NCI-H2196 (cell line): ENCODE measurements at regions not wholly inside any gene's neighbourhood (a gene's known extent, or its start where the extent isn't known, plus 50 kb on each side); places are given as distances from the start of the nearest gene placed in this dataset.

ENCODE experiments used
- DNase-seq: peaks from one replicate; lab custom pipeline; 2025; ENCODE audit not compliant: unreplicated experiment; lab: John Stamatoyannopoulos, UW

- no peak for DNase-seq
These were observed 210.9 kb downstream of the ESM1 start for GRCh38 chr5:54774281-54775170.

- DNase-seq, result no peak
These were observed 212.7 kb downstream of the ESM1 start for GRCh38 chr5:54772684-54773083.

DNA sequence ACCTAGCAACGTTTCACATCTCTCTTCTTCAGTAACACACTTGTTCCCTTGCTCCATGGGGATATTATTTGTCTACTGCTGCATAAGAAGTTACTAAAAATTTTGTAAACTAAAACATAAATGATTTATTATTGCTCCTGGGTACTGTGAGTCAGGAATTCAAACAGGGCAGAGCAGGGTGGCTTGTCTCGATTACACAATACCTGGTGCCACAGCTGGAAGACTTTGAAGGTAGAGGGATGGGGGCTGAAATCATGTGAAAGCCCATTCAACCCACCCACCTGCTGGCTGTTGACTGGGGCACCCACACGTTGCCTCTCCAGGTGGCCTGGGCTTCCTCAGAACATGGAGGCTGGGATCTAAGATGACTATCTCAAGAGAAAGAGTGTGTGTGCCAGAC, 213.2 kb downstream of the ESM1 start:
- DNase-seq, result no peak

DNA sequence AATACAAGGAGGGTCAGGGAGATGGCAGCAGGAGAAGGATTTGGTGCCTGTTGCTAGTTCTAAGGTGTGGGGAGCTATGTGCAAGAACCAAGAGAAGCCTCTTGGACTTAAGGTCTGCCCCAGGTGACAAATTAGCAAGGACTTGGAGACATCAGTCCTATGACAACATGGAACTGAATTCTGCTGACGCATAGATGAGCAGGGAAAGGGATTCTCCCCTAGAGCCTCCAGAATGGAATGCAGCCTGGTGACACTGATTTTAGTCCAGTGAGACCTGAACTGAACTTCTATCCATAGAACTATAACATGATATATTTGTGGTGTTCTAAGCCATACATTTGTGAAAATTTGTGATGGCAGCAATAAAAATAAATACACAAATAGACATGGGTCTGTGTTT, 215.6 kb downstream of the ESM1 start:
- DNase-seq, result no peak

GRCh38 chr5:54769072-54769471, 216.3 kb downstream of the ESM1 start:
- no peak for DNase-seq

GRCh38 chr5:54766748-54767147, 218.6 kb downstream of the ESM1 start:
- DNase-seq, result no peak

DNA sequence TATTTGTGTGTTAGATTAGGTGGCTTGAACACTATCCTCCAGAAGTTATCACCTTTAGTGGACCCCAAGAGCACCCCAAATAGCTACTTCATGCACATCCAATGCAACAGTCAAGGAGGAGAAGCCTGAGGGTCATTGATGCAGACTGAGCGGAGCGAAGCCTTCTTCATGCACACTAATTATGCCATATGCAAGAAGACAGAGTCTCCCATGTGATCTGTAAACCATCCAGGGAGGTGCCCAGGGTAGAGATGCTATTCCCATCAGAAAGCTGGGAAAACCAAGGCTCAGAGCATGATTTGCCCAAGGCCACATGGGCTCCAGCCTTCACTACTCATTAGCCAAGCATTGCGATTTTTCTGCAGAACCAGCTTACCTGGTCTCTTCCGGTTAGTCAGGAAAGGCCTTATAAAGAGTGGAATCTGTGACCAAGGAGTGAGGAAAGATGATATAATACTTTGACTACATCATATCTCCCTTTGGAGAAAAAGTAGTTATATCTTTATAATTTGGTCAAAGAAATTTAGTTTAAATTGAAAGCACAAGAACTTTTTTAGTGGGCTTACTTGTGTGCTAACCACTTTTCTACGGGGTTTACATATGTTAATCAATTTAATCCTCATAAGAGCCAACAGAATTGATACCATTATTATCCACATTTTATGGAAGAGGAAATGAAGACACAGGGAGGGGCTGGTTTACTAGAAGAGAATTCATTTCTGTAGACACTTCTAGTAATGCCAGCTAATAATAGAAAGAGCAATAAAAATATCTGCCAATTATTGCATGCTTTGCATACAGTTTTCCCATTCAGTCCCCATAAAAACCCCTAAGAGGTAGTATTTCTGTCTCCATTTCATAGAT, 220.0 kb downstream of the ESM1 start:
- DNase-seq, result no peak

DNA sequence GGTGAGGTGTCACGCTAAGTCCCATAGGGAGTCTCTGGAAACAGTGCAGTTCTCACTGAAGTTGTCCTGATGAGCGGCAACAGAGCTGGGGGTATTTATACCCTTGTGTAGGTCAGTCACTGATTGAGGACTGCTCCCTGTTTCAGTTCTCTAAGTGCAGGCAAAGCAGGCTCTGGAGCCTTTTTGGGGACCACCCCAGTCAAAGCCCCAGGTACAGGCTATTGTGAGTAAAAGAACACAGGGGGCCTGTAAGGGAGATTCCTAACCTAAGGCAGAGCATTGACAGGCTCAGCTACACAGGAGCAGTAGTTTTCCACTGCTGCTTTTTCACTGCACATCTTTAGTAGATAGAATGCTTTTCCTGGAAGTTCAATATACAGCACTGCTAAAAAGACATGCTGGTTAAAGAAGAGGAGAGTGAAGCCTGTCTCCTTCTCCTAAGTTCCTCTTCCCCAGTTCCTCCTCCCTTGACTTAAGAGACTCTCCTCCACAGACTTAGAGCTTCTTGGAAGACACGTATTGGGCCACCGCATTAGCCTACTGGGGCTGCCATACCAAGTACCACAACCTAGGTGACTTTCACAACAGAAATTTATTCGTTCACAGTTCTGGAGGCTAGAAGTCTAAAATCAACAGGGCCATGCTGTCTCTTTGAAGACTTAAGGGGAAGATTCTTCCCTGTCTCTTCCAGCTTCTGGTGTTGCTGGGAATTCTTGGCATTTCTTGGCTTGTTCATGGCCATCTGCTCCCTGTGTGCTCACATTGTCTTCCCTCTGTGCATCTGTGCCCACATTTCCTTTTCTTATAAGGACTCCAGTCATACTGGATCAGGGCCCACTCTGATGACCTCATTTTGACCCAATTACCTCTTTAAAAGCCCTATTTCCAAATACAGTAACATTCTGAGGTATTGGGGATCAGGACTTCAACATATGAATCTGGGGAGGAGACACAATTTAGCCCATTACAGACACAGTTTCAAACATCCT, 221.0 kb downstream of the ESM1 start:
- DNase-seq, result no peak

GRCh38 chr5:54761213-54761701, 224.1 kb downstream of the ESM1 start:
- no peak for DNase-seq

- no peak for DNase-seq
These were observed 225.0 kb downstream of the ESM1 start for GRCh38 chr5:54760182-54760935.

GRCh38 chr5:54758038-54758437, 227.4 kb downstream of the ESM1 start:
- no peak for DNase-seq

GRCh38 chr5:54757541-54757940, 227.9 kb downstream of the ESM1 start:
- DNase-seq, result no peak

GRCh38 chr5:54756796-54757402, 228.5 kb downstream of the ESM1 start:
- no peak for DNase-seq

DNA sequence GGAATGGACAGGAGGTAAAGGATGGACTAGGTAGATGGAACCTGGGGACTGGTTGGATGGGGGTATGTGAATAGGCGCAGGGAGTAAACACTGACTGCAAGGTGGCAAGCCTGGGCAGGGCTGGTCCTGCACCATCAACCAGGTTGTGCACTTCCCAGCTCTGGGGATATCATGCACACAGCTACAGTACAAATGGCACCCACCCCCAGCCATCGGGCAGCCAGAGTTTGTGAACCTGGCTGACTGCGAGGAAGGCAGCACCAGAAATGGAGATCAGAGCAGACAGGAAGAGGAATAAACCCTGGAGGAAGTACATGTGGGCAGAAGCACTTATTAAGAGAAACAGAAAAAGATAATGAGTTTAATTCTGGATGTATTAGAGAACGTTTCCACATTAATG, 229.1 kb downstream of the ESM1 start:
- DNase-seq, result no peak

- DNase-seq, result no peak
These were observed 230.5 kb downstream of the ESM1 start for GRCh38 chr5:54754878-54755277.

- DNase-seq, result no peak
These were observed 231.0 kb downstream of the ESM1 start for GRCh38 chr5:54754420-54754819.

GRCh38 chr5:54753753-54754152, 231.6 kb downstream of the ESM1 start:
- DNase-seq, result no peak

DNA sequence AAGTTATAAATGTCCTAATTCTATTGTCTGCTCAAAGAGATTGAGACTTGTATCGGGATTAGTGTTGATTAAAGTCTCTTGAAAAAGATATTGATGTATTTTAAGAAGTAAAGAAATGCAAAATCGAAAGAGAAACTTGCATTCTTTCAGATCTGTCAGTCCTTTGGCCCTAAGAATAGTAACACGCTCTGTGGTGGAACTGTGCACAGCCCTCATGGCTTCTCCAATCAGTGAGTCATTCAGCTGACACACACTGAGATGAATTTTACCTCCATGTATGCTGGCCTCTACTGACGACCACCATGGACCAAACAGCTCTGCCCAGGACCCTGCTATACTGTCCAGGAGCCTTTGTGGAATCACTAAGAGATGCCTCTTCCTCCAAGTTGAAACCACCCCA, 232.4 kb downstream of the ESM1 start:
- no peak for DNase-seq

DNA sequence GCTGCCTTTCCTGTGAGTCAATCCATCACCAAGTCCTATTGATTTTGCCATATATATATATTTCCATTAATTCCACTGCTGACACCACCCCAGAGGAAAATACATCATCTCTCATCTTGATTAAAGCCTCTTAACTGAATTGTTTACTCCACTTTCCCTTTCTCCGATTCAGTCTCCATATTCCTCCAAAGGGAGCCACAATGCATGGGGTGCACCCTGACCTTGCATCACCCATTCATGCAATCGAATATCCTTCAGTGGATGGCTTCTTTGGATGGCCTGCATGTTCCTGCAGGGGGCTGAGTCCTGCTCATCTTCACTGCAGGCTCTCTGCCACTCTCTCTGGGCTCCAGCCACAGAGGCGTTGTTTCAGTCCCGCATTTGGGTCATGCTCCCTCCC, 231.0 kb downstream of the SNX18 start:
- no peak for DNase-seq
